ENCODE measurements at regions not wholly inside any gene's neighbourhood (a gene's known extent, or its start where the extent isn't known, plus 50 kb on each side); places are given as distances from the start of the nearest gene placed in this dataset.
"Not testable (repeated sequence)": the region's sequence is repeated elsewhere in the genome, so short reads cannot be mapped to it uniquely, and the experiment has no call there.

- TF ChIP-seq, protein P1, sequence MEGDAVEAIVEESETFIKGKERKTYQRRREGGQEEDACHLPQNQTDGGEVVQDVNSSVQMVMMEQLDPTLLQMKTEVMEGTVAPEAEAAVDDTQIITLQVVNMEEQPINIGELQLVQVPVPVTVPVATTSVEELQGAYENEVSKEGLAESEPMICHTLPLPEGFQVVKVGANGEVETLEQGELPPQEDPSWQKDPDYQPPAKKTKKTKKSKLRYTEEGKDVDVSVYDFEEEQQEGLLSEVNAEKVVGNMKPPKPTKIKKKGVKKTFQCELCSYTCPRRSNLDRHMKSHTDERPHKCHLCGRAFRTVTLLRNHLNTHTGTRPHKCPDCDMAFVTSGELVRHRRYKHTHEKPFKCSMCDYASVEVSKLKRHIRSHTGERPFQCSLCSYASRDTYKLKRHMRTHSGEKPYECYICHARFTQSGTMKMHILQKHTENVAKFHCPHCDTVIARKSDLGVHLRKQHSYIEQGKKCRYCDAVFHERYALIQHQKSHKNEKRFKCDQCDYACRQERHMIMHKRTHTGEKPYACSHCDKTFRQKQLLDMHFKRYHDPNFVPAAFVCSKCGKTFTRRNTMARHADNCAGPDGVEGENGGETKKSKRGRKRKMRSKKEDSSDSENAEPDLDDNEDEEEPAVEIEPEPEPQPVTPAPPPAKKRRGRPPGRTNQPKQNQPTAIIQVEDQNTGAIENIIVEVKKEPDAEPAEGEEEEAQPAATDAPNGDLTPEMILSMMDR (conservative IDR thresholded peaks at IDR 0.05 in 1 of 2, IDR thresholded peaks at IDR 0.05 in 1 of 2; ENCODE audit: low read depth in 1 of 2, low read length in 2 of 2): no peak
- no peak for TF ChIP-seq EZH2 (IDR thresholded peaks at IDR 0.05; ENCODE audit: low read length, missing control alignments)
- Histone ChIP-seq H3K9ac (ENCODE audit: insufficient read depth, low read length) (no peak overlapping the region), H4K20me1 (ENCODE audit: control insufficient read depth, extremely low read depth, insufficient read depth, low read length) (no peaks in the 10 kb centered on the region), H3K9me3 (ENCODE audit: control insufficient read depth, insufficient read depth, low read depth, low read length) (no peaks in the 10 kb centered on the region), H3K79me2 (ENCODE audit: control insufficient read depth, insufficient read depth, low read length) (no peaks in the 10 kb centered on the region), H3K4me3 (replicated peaks in 1 of 4; ENCODE audit: control extremely low read depth in 1 of 4, insufficient read depth in 1 of 4, low read depth in 3 of 4, low read length in 4 of 4) (no peak overlapping the region), H3K4me2 (ENCODE audit: extremely low read depth, insufficient read depth, low read length) (no peak overlapping the region), H3K27me3 (ENCODE audit: control insufficient read depth, insufficient read depth, low read length) (no peaks in the 10 kb centered on the region), H3K4me1 (ENCODE audit: control insufficient read depth, extremely low read depth, insufficient read depth, low read length) (no peaks in the 10 kb centered on the region), H3K27ac (ENCODE audit: insufficient read depth, low read length) (no peak overlapping the region), H3K36me3 (ENCODE audit: control insufficient read depth, insufficient read depth, low read length) (no peaks in the 10 kb centered on the region), H2AFZ (ENCODE audit: low read length) (no peak overlapping the region)
- DNase-seq (ENCODE audit: low read depth in 2 of 2): no peak
Measured at GRCh38 chr5:124502551-124502950, 243.9 kb downstream of the ZNF608 start.

DNA sequence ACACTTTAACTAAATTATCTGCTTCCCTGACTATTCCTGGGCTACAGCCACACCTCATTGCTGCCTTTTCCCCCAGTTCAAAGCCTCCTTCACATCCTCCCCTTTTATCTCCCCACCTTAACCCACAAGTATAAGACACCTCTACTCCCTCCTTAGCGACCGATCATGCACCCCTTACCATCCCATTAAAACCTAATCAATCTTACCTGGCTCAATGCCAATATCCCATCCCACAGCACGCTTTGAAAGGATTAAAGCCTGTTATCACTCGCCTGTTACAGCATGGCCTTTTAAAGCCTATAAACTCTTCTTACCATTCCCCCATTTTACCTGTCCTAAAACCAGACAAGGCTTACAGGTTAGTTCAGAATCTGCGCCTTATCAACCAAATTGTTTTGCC, 246.6 kb downstream of the ZNF608 start:
- H3K36me3 ChIP-seq (ENCODE audit: control insufficient read depth, insufficient read depth, low read length); H2AFZ ChIP-seq (ENCODE audit: low read length); H4K20me1 ChIP-seq (ENCODE audit: control insufficient read depth, extremely low read depth, insufficient read depth, low read length); H3K9ac ChIP-seq (ENCODE audit: insufficient read depth, low read length); H3K27me3 ChIP-seq (ENCODE audit: control insufficient read depth, insufficient read depth, low read length); H3K9me3 ChIP-seq (ENCODE audit: control insufficient read depth, insufficient read depth, low read depth, low read length); H3K79me2 ChIP-seq (ENCODE audit: control insufficient read depth, insufficient read depth, low read length); H3K27ac ChIP-seq (ENCODE audit: insufficient read depth, low read length); DNase-seq (ENCODE audit: low read depth in 2 of 2); H3K4me3 ChIP-seq (replicated peaks in 1 of 4; ENCODE audit: control extremely low read depth in 1 of 4, insufficient read depth in 1 of 4, low read depth in 3 of 4, low read length in 4 of 4); H3K4me1 ChIP-seq (ENCODE audit: control insufficient read depth, extremely low read depth, insufficient read depth, low read length); H3K4me2 ChIP-seq (ENCODE audit: extremely low read depth, insufficient read depth, low read length): not testable (repeated sequence)

DNA sequence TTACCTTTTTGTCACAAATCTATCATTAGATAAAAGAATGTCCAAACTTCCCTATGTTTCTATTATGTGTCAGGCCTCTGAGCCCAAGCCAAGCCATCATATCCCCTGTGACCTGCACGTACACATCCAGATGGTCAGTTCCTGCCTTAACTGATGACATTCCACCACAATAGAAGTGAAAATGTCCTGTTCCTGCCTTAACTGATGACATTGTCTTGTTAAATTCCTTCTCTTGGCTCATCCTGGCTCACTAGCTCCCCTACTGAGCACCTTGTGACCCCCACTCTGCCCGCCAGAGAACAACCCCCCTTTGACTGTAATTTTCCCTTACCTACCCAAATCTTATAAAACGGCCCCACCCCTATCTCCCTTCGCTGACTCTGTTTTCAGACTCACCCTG, 249.5 kb downstream of the ZNF608 start:
- not testable (repeated sequence) for H3K79me2 ChIP-seq (ENCODE audit: control insufficient read depth, insufficient read depth, low read length); H3K4me3 ChIP-seq (replicated peaks in 1 of 4; ENCODE audit: control extremely low read depth in 1 of 4, insufficient read depth in 1 of 4, low read depth in 3 of 4, low read length in 4 of 4); H4K20me1 ChIP-seq (ENCODE audit: control insufficient read depth, extremely low read depth, insufficient read depth, low read length); H3K9me3 ChIP-seq (ENCODE audit: control insufficient read depth, insufficient read depth, low read depth, low read length); H3K9ac ChIP-seq (ENCODE audit: insufficient read depth, low read length); H3K27ac ChIP-seq (ENCODE audit: insufficient read depth, low read length); H3K4me1 ChIP-seq (ENCODE audit: control insufficient read depth, extremely low read depth, insufficient read depth, low read length); H3K27me3 ChIP-seq (ENCODE audit: control insufficient read depth, insufficient read depth, low read length); H3K36me3 ChIP-seq (ENCODE audit: control insufficient read depth, insufficient read depth, low read length); H2AFZ ChIP-seq (ENCODE audit: low read length); H3K4me2 ChIP-seq (ENCODE audit: extremely low read depth, insufficient read depth, low read length); DNase-seq (ENCODE audit: low read depth in 2 of 2)

DNA sequence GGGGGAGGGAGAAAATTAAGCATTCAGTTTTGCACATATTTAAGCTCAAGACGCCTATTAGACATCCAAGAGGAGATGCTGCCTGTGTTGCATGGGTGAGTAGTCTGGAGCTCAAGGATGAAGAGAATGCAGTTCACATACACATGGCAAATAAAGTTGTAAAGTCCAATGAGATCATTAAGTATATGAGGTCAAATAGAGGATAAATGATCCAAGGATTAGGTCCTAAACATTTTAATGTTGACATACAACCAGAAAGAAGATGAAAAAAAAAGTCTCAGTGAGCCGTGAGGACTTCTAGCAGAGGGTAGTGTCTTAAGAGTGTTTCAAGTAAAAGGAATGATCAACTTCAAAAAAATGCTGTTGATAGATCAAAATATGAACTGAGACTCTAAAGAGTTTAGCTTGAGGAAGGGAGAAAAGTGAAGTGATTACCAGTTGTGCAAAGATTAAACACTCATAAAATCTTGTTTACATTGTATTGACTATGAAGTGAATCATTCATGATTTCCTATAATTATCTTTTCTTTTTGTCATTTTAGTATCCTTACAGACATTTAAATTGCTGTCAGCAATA, 251.8 kb downstream of the ZNF608 start:
- Histone ChIP-seq H2AFZ (ENCODE audit: low read length) (no peak overlapping the region), H3K4me2 (ENCODE audit: extremely low read depth, insufficient read depth, low read length) (no peak overlapping the region), H3K9ac (ENCODE audit: insufficient read depth, low read length) (no peak overlapping the region), H3K79me2 (ENCODE audit: control insufficient read depth, insufficient read depth, low read length) (no peaks in the 10 kb centered on the region), H3K27ac (ENCODE audit: insufficient read depth, low read length) (no peak overlapping the region), H3K27me3 (ENCODE audit: control insufficient read depth, insufficient read depth, low read length) (no peaks in the 10 kb centered on the region), H3K4me3 (replicated peaks in 1 of 4; ENCODE audit: control extremely low read depth in 1 of 4, insufficient read depth in 1 of 4, low read depth in 3 of 4, low read length in 4 of 4) (no peak overlapping the region), H3K36me3 (ENCODE audit: control insufficient read depth, insufficient read depth, low read length) (no peaks in the 10 kb centered on the region), H3K9me3 (ENCODE audit: control insufficient read depth, insufficient read depth, low read depth, low read length) (no peaks in the 10 kb centered on the region), H4K20me1 (ENCODE audit: control insufficient read depth, extremely low read depth, insufficient read depth, low read length) (no peaks in the 10 kb centered on the region), H3K4me1 (ENCODE audit: control insufficient read depth, extremely low read depth, insufficient read depth, low read length) (no peaks in the 10 kb centered on the region)
- DNase-seq (ENCODE audit: low read depth in 2 of 2): no peak
- no peak for TF ChIP-seq EZH2 (IDR thresholded peaks at IDR 0.05; ENCODE audit: low read length, missing control alignments)
- TF ChIP-seq, protein P1 (conservative IDR thresholded peaks at IDR 0.05 in 1 of 2, IDR thresholded peaks at IDR 0.05 in 1 of 2; ENCODE audit: low read depth in 1 of 2, low read length in 2 of 2): no peak

All from fibroblast of lung (primary cell).